Endothelial cell (in vitro differentiated cells): ENCODE measurements at regions not wholly inside any gene's neighbourhood (a gene's known extent, or its start where the extent isn't known, plus 50 kb on each side); places are given as distances from the start of the nearest gene placed in this dataset.

Experiments used
- DNase-seq: peaks from one replicate; pipeline ENCODE4 v3.0.0; 2021; ENCODE audit warnings: low spot score
- H3K27ac Mint-ChIP-seq: one replicate; pipeline ENCODE4 v1.8.0; 2021; ENCODE audit warnings: mixed read lengths, inconsistent platforms; ENCODE audit not compliant: unreplicated experiment
- H3K27me3 Mint-ChIP-seq: one replicate; pipeline ENCODE4 v1.8.0; 2021; ENCODE audit warnings: mild to moderate bottlenecking, moderate library complexity, mixed read lengths, inconsistent platforms; ENCODE audit not compliant: unreplicated experiment
- H3K36me3 Mint-ChIP-seq: one replicate; pipeline ENCODE4 v1.8.0; 2021; ENCODE audit warnings: mild to moderate bottlenecking, low read depth, mixed read lengths, inconsistent platforms; ENCODE audit not compliant: unreplicated experiment
- H3K4me1 Mint-ChIP-seq: one replicate; pipeline ENCODE4 v1.8.0; 2021; ENCODE audit warnings: mild to moderate bottlenecking, mixed read lengths, inconsistent platforms; ENCODE audit not compliant: unreplicated experiment
- H3K4me3 Mint-ChIP-seq: one replicate; pipeline ENCODE4 v1.8.0; 2021; ENCODE audit warnings: mild to moderate bottlenecking, mixed read lengths, inconsistent platforms; ENCODE audit not compliant: unreplicated experiment
- H3K9me3 Mint-ChIP-seq: one replicate; pipeline ENCODE4 v1.8.0; 2021; ENCODE audit warnings: mixed read lengths, inconsistent platforms; ENCODE audit not compliant: unreplicated experiment
- CTCF ChIP-seq: fragments of 200-600 bp; sonication (generic); IDR thresholded peaks from one replicate; pipeline ENCODE4 v1.5.0; 2021; ENCODE audit warnings: antibody characterized with exemption; ENCODE audit not compliant: unreplicated experiment

- Mint-ChIP-seq H3K4me3 (no peak overlapping the region), H3K9me3 (no peaks in the 10 kb centered on the region), H3K27me3 (peaks cover 1% of the 10 kb centered on the region), H3K27ac (no peak overlapping the region), H3K4me1 (no peaks in the 10 kb centered on the region), H3K36me3 (no peaks in the 10 kb centered on the region)
- DNase-seq = no peak
- TF ChIP-seq CTCF = no peak
Measured at GRCh38 chr5:27830546-27830945, 792.2 kb upstream of the CDH9 start.

GRCh38 chr5:27821681-27822080 lies 783.3 kb upstream of the CDH9 start:
- H3K27me3 Mint-ChIP-seq = peaks cover 2% of the 10 kb centered on the region
- H3K4me1 Mint-ChIP-seq = no peaks in the 10 kb centered on the region
- H3K27ac Mint-ChIP-seq = no peak overlapping the region
- no peak for DNase-seq
- no peak overlapping the region for H3K4me3 Mint-ChIP-seq
- no peaks in the 10 kb centered on the region for H3K9me3 Mint-ChIP-seq
- no peak for TF ChIP-seq CTCF
- no peaks in the 10 kb centered on the region for H3K36me3 Mint-ChIP-seq

GRCh38 chr5:27818888-27819287 lies 780.5 kb upstream of the CDH9 start:
- H3K27ac Mint-ChIP-seq = no peak overlapping the region

GRCh38 chr5:27814983-27815382 lies 776.6 kb upstream of the CDH9 start:
- H3K27me3 Mint-ChIP-seq = no peaks in the 10 kb centered on the region
- H3K4me3 Mint-ChIP-seq = no peak overlapping the region
- H3K36me3 Mint-ChIP-seq = no peaks in the 10 kb centered on the region
- H3K4me1 Mint-ChIP-seq = peaks cover 3% of the 10 kb centered on the region
- no peak for DNase-seq
- no peaks in the 10 kb centered on the region for H3K9me3 Mint-ChIP-seq
- no peak for TF ChIP-seq CTCF
- no peak overlapping the region for H3K27ac Mint-ChIP-seq

More at GRCh38 chr5:27818888-27819287, 780.5 kb upstream of the CDH9 start:
- Mint-ChIP-seq H3K9me3 (no peaks in the 10 kb centered on the region), H3K36me3 (no peaks in the 10 kb centered on the region), H3K4me3 (no peak overlapping the region), H3K27me3 (no peaks in the 10 kb centered on the region), H3K4me1 (peaks cover 3% of the 10 kb centered on the region)
- DNase-seq = no peak
- no peak for TF ChIP-seq CTCF

GRCh38 chr5:27814286-27814685 lies 775.9 kb upstream of the CDH9 start:
- H3K9me3 Mint-ChIP-seq = no peaks in the 10 kb centered on the region
- H3K27ac Mint-ChIP-seq = no peak overlapping the region
- peaks cover 3% of the 10 kb centered on the region for H3K4me1 Mint-ChIP-seq
- H3K36me3 Mint-ChIP-seq = no peaks in the 10 kb centered on the region
- no peak for TF ChIP-seq CTCF
- H3K27me3 Mint-ChIP-seq = no peaks in the 10 kb centered on the region
- no peak overlapping the region for H3K4me3 Mint-ChIP-seq
- DNase-seq = no peak
